ENCODE measurements at regions not wholly inside any gene's neighbourhood (a gene's known extent, or its start where the extent isn't known, plus 50 kb on each side); places are given as distances from the start of the nearest gene placed in this dataset.

DNA sequence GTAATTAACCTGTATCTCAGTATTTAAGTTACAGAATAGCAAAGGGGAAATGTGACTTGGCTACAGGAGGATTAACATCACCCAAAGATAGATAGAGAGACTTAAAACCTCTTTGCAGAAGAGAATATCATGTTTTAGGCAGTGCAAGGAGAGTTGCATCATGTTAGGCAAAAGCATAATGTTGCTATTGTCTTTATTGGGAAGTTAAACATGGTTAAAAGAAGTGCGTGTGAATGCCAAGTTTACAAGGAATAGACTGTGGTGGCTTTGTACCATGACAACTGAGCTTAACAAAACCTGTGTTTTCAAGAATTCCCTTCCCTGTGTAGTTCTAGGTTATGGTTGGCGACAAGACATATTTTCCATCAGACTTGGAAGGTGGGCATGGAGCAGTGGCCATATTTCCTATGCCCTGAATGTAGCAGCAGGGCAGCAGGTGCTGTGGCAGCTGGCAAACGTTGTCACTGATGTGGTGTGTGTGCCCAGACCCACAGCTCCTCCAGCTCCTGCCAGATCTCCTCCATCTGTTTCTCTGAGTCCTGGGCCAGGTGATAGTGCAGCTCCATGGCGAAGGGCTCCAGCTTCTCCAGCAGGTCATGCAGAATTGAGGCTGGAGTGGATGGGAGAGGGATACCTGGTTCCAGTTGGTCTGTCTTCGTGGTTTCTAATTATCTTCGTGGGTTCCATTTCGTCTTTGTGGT lies 163.3 kb downstream of the QRSL1 start:
- peaks cover 0 to 35% (median 5%) of the 10 kb centered on the region in 3 donors for H3K4me1 ChIP-seq
- intact Hi-C loops (cut with DNase I), result no loop called here
- TF ChIP-seq POLR2A (IDR thresholded peaks at IDR 0.05), result no peak
- TF ChIP-seq, protein P1, sequence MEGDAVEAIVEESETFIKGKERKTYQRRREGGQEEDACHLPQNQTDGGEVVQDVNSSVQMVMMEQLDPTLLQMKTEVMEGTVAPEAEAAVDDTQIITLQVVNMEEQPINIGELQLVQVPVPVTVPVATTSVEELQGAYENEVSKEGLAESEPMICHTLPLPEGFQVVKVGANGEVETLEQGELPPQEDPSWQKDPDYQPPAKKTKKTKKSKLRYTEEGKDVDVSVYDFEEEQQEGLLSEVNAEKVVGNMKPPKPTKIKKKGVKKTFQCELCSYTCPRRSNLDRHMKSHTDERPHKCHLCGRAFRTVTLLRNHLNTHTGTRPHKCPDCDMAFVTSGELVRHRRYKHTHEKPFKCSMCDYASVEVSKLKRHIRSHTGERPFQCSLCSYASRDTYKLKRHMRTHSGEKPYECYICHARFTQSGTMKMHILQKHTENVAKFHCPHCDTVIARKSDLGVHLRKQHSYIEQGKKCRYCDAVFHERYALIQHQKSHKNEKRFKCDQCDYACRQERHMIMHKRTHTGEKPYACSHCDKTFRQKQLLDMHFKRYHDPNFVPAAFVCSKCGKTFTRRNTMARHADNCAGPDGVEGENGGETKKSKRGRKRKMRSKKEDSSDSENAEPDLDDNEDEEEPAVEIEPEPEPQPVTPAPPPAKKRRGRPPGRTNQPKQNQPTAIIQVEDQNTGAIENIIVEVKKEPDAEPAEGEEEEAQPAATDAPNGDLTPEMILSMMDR (IDR thresholded peaks at IDR 0.05), result no peak
- no peaks in the 10 kb centered on the region for H3K27me3 ChIP-seq
- no peak overlapping the region for H3K27ac ChIP-seq
- no peaks in the 10 kb centered on the region for H3K36me3 ChIP-seq
- H3K9me3 ChIP-seq, result no peaks in the 10 kb centered on the region
- no peak overlapping the region for H3K4me3 ChIP-seq
- 80 to 81% methylated on average over 6 to 7 of the region's 7 CpGs for WGBS, 2 donors
- DNase-seq, result no peak

DNA sequence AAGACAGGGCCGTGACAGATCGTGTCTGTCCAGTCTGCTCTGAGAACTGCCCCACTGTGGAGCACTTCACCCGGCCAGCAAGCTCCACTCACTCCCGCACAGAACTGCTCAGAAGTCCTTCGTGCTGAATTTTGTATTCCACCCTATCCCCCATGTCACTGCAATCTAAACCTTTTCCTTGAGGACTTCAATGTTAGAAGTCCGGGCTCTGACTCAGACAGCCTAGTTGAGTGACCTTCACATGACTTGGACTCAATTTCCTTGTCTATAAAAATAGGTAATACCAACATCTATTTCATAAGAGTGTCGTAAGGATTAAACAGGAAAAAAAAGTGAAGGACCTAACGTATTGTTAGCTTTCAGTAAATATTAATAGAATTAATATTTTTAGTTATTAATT lies 161.6 kb downstream of the QRSL1 start:
- no peak for TF ChIP-seq POLR2A (IDR thresholded peaks at IDR 0.05)
- TF ChIP-seq, protein P1 (IDR thresholded peaks at IDR 0.05), result no peak

DNA sequence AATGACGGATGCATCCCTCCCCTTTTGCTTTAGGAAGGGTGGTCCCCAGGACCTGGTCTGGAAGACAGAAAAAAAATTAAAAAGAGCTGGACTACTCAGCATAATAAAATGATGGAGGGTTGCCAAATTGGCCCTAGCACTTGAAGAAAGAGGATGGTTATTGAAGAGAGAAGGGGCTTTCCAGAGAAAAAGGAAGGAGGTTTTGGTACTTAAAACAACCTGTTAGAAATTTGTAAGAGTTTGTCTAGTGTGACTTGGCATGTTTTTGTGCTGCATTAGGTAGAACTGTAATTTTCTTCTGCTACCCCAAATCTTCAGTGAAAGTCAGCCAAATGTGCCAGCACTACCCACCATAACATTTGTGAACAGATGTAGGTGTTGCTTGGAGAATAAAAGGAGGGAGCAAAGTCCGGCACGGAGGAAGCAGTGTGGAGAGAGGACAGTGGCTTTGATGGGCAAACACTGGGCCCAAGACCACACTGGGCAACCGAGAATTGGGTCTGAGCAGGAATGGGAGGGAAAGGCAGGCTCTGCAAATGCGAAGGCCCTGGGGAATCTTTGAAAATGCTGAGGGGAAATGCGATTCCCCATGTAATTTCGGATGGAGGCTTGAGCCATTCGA lies 160.9 kb downstream of the QRSL1 start:
- WGBS, 2 donors, result 82 to 90% methylated on average over 8 of the region's 8 CpGs
- no peaks in the 10 kb centered on the region for H3K36me3 ChIP-seq
- intact Hi-C loops (cut with DNase I), result no loop called here
- H3K4me3 ChIP-seq, result no peak overlapping the region
- TF ChIP-seq POLR2A (IDR thresholded peaks at IDR 0.05), result no peak
- TF ChIP-seq, protein P1 (IDR thresholded peaks at IDR 0.05), result no peak
- no peaks in the 10 kb centered on the region for H3K27me3 ChIP-seq
- H3K27ac ChIP-seq, result peak overlapping the region in 2 of 4 donors; percentile 43 to 55
- H3K4me1 ChIP-seq, result peaks cover 0 to 22% (median 5%) of the 10 kb centered on the region in 3 donors
- H3K9me3 ChIP-seq, result no peaks in the 10 kb centered on the region
- DNase-seq, result no peak

More for the DNA sequence above, 161.6 kb downstream of the QRSL1 start:
- DNase-seq, result no peak
- Histone ChIP-seq H3K36me3 (no peaks in the 10 kb centered on the region), H3K27me3 (no peaks in the 10 kb centered on the region), H3K9me3 (no peaks in the 10 kb centered on the region), H3K4me3 (no peak overlapping the region), H3K4me1 (peaks cover 0 to 22% (median 5%) of the 10 kb centered on the region in 3 donors), H3K27ac (no peak overlapping the region)
- intact Hi-C loops (cut with DNase I), result no loop called here
- WGBS, 2 donors, result 85 to 91% methylated on average over 8 of the region's 8 CpGs

DNA sequence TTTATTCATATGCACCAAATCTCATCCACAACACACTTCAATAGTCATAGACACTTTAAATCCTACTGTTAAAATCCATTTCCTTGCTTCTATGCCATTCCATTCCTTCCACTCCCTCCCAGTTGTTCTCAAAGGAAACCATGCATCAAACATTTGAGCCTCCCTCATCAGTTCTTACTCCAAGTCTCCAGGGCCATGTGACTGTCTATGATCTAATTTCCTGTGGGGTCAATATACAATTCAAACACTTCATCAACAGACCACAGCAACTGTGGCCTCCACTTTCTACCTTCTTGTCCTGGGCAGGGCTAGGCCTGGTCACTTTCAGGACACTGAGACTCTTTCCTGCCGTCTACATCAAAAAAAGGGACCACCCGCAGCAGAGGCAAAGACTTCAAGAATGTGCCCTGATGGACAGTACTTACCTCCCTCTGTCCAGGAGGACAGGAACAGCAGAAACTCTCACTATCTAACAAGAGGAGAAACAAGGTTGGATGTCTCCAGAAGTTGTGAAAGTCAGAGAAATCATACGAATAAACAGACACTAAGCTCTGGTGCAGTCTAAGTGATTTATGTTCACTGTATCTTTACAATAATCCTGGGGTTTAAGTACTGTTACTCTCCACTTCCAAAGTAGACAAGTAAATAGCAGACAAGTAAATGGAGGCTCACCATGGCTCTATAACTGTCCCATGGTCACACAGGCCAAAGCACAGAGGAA lies 160.2 kb downstream of the QRSL1 start:
- DNase-seq, result no peak
- peaks cover 0 to 22% (median 5%) of the 10 kb centered on the region in 3 donors for H3K4me1 ChIP-seq
- 50 to 62% methylated on average over 1 to 2 of the region's 3 CpGs for WGBS, 2 donors
- TF ChIP-seq, protein P1 (IDR thresholded peaks at IDR 0.05), result no peak
- no peak for TF ChIP-seq POLR2A (IDR thresholded peaks at IDR 0.05)
- no peaks in the 10 kb centered on the region for H3K36me3 ChIP-seq
- no peaks in the 10 kb centered on the region for H3K9me3 ChIP-seq
- H3K27ac ChIP-seq, result peak overlapping the region in 2 of 4 donors; percentile 43 to 55
- no peak overlapping the region for H3K4me3 ChIP-seq
- H3K27me3 ChIP-seq, result no peaks in the 10 kb centered on the region
- intact Hi-C loops (cut with DNase I), result no loop called here

DNA sequence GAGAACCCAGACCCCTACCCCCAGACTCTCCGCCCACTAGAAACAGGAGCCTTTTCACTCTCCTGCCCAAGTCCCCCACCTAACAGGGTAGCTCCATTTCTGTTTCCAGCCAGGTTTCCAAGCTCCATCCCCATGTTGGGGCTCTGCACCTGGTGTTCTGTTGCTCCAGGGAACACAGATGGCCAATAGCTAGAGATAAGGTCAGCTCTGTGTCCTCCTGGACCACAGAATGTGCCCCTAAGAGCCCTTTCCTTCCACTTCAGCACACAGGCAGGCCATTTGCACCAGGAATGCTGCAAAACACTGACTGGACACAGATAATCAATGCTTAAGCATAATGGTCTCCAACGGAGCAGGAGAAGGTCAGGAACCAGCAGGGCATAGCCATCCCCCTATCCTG lies 159.4 kb downstream of the QRSL1 start:
- Histone ChIP-seq H3K4me1 (peaks cover 4 to 27% (median 5%) of the 10 kb centered on the region in 3 donors), H3K27me3 (no peaks in the 10 kb centered on the region), H3K36me3 (no peaks in the 10 kb centered on the region), H3K27ac (peak overlapping the region in 3 of 4 donors; percentile 9 to 55 (median 27)), H3K9me3 (no peaks in the 10 kb centered on the region), H3K4me3 (no peak overlapping the region)
- WGBS, 2 donors, result 83 to 94% methylated on average over 2 of the region's 2 CpGs
- DNase-seq, result no peak
- TF ChIP-seq POLR2A (IDR thresholded peaks at IDR 0.05), result no peak
- TF ChIP-seq, protein P1 (IDR thresholded peaks at IDR 0.05), result no peak
- intact Hi-C loops (cut with DNase I), result no loop called here

Measured in esophagus squamous epithelium (tissue), 5 donors.